Activated naive CD8-positive, alpha-beta T cell treated with anti-CD3 and anti-CD28 coated beads, Interleukin-2, amount 50 U/mL, for 24 hours (primary cell): ENCODE measurements at regions not wholly inside any gene's neighbourhood (a gene's known extent, or its start where the extent isn't known, plus 50 kb on each side); places are given as distances from the start of the nearest gene placed in this dataset.

Experiments used
- ATAC-seq: fragments of 150-1000 bp; cut with Tn5 transposase; one replicate; pipeline ENCODE4 v1.10.0; 2021
- DNase-seq: peaks from one replicate; pipeline ENCODE4 v3.0.0; 2021
- H3K27ac Mint-ChIP-seq: one replicate; pipeline ENCODE4 v1.8.0; 2021; ENCODE audit warnings: mild to moderate bottlenecking, mixed read lengths
- H3K27me3 Mint-ChIP-seq: one replicate; pipeline ENCODE4 v1.8.0; 2021; ENCODE audit warnings: mixed read lengths
- H3K36me3 Mint-ChIP-seq: one replicate; pipeline ENCODE4 v1.8.0; 2021; ENCODE audit warnings: low read depth, mixed read lengths
- H3K4me1 Mint-ChIP-seq: one replicate; pipeline ENCODE4 v1.8.0; 2021; ENCODE audit warnings: mixed read lengths
- H3K4me3 Mint-ChIP-seq: one replicate; pipeline ENCODE4 v1.8.0; 2021; ENCODE audit warnings: mild to moderate bottlenecking, moderate library complexity, mixed read lengths
- H3K9me3 Mint-ChIP-seq: one replicate; pipeline ENCODE4 v1.8.0; 2021; ENCODE audit warnings: mixed read lengths

DNA sequence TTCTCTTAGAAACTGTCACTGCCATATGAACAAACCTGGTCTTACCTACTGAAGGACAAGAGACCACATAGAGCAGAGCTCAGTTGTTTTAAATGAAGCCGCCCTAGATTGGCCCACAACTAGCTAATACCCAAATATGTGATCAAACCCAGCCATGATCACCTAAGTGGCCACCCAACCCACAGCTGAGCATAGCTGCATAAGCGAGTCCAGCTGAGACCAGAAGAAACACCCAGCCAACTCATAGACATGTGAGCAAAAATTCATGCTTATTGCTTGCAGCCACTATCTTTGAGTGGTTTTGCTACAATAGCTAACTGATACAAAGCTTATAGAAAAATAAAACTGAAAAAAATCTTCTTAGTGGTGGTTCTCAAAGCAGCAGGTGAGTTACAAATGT is 124.3 kb upstream of the CPNE4 start:
- Mint-ChIP-seq H3K27ac (no peak overlapping the region), H3K9me3 (no peaks in the 10 kb centered on the region)

DNA sequence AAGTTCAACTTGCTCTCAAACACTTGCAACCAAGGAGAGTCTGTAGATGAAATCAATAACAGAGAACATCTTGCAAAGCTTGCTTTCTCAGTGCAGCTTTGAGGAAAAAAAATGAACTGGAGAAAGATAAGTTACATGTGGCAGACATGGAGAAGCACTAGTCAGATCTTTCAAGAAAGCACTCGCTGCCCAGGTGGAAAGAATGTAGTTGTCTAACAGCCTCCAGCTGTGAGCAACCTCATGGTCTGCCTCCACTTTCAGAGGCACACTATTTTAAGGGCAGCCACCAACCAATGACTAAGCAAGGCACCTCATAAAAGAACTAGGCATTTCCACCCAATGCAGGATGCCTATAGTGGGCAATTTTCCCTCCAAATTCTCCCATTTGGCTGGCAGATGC is 125.4 kb upstream of the CPNE4 start:
- Mint-ChIP-seq H3K9me3 (no peaks in the 10 kb centered on the region), H3K4me1 (no peaks in the 10 kb centered on the region), H3K27ac (no peak overlapping the region), H3K4me3 (no peak overlapping the region), H3K36me3 (no peaks in the 10 kb centered on the region), H3K27me3 (peaks cover 8% of the 10 kb centered on the region)
- DNase-seq (no peak), ATAC-seq (no peak)

More for the DNA sequence above, 124.3 kb upstream of the CPNE4 start:
- H3K4me1 Mint-ChIP-seq, result no peaks in the 10 kb centered on the region
- DNase-seq (no peak), ATAC-seq (no peak)
- H3K27me3 Mint-ChIP-seq, result peaks cover 7% of the 10 kb centered on the region
- H3K4me3 Mint-ChIP-seq, result no peak overlapping the region
- no peaks in the 10 kb centered on the region for H3K36me3 Mint-ChIP-seq

DNA sequence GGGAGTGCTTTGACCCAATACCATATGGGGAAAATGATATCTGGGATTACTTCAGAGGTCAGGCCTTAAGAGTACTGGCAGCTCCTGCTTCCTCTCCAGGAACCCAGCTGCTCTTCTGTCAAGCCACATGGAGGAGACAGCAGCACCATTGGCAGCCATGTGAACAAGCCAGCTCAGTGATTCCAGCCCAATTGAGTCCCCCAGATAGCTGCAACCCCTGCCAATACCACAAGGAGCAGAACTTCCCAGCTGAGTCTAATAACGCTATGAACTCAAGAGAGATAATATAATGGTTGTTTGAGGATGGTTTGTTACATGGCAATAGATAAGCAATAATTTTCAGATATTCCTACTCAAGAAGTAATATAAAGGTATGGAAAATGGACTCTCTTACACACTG is 126.8 kb upstream of the CPNE4 start:
- H3K9me3 Mint-ChIP-seq, result no peaks in the 10 kb centered on the region
- ATAC-seq, result no peak
- no peak for DNase-seq
- H3K4me3 Mint-ChIP-seq, result no peak overlapping the region
- H3K36me3 Mint-ChIP-seq, result no peaks in the 10 kb centered on the region
- H3K27ac Mint-ChIP-seq, result no peak overlapping the region
- H3K4me1 Mint-ChIP-seq, result no peaks in the 10 kb centered on the region
- peaks cover 8% of the 10 kb centered on the region for H3K27me3 Mint-ChIP-seq

DNA sequence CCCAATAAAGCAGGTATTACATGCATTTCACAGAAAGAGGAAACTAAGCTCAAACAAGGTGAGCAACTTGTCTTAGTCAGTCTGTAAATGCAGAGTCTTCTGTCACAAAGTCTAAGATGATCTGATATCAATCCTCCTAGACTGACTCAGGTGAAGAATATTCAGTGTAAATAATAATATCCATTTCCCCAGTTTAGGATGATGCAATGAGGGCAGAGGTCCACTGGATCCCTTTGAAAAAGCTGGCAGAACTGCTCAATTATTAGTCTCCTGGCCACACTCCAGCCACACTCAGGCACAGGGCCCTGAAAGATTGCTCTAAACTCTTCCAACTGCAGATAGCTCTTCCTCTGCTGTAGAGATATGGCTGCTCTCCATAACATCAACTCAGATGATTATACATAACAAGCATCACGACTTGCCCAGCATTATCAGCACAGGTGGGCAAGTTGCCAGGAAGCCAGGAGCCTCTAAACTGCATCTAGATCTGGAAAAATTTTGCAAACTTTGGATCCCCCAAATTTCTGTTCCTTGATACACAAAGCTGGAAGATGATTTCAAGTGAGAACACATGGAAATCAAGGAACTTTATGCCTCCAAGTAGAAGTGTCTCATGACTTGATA is 129.8 kb upstream of the CPNE4 start:
- DNase-seq, result no peak
- Mint-ChIP-seq H3K27me3 (peaks cover 7% of the 10 kb centered on the region), H3K4me3 (no peak overlapping the region), H3K9me3 (no peaks in the 10 kb centered on the region), H3K36me3 (no peaks in the 10 kb centered on the region), H3K4me1 (no peaks in the 10 kb centered on the region), H3K27ac (no peak overlapping the region)
- no peak for ATAC-seq

DNA sequence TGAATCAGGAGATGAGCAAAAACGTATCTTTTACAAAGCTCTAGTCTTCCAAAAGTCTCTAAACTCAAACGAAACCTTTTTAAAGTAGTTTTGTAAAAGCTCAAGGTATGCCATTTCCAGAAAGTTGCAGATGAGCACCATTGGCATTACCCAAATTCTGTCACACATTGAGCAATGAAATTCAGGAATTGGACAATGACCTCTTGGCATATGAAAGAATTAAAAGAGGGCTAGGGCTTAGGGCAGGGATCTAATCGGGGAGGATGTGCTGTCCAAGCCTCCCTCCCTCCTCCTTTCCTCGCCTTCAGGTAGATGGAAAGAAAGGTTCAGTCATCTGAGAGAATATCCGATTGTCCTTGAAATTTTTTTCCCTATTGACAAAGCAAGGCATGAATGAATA is 133.1 kb upstream of the CPNE4 start:
- Mint-ChIP-seq H3K4me3 (no peak overlapping the region), H3K4me1 (no peaks in the 10 kb centered on the region), H3K36me3 (no peaks in the 10 kb centered on the region), H3K27me3 (peaks cover 7% of the 10 kb centered on the region), H3K9me3 (no peaks in the 10 kb centered on the region), H3K27ac (no peak overlapping the region)
- DNase-seq, result no peak
- ATAC-seq, result no peak

DNA sequence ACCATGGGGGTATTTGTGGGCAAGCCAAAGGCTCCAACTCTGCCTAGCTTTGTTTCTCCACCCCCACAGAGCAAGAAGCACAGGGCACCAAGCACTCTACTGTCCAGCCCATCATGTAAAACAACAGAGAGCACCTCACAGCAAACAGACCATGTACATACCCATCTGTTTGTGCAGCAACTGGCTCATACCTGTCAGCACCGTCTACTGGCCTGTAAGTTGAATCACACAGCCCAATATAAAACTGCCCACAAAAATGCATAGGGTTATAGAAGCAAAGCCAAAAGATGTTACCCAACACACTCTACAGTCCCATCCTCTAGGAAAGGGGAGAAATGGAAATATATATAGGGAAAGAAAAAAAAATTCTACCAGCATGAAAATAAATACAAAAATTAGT is 139.7 kb upstream of the CPNE4 start:
- no peaks in the 10 kb centered on the region for H3K4me1 Mint-ChIP-seq
- no peak for ATAC-seq
- H3K4me3 Mint-ChIP-seq, result no peak overlapping the region
- H3K9me3 Mint-ChIP-seq, result no peaks in the 10 kb centered on the region
- no peaks in the 10 kb centered on the region for H3K36me3 Mint-ChIP-seq
- H3K27me3 Mint-ChIP-seq, result peaks cover 1% of the 10 kb centered on the region
- no peak overlapping the region for H3K27ac Mint-ChIP-seq
- DNase-seq, result no peak

DNA sequence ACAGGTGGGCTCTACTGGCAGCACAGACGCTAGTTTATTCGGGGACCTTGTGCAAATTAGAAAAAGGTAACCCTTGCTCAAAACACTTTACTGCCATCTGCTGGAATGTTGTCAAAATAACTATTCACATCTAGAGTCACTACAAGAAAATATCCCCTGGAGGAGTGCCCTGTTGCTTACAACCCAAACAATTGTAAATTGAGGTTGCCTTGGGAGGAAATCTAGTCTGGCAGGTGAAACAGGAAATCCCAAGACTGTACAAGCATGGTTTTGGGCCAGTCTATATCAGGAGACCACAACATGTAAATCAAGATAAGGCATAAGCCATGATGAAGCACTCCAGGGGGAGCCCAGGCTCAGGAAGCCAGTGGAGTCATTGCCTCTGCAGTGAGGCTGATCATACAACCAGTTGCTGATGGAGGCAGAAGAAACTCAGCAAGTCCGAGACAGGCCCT is 136.8 kb upstream of the ACP3 start:
- ATAC-seq (no peak), DNase-seq (no peak)
- Mint-ChIP-seq H3K36me3 (no peaks in the 10 kb centered on the region), H3K27me3 (no peaks in the 10 kb centered on the region), H3K9me3 (no peaks in the 10 kb centered on the region), H3K27ac (no peak overlapping the region), H3K4me1 (peaks cover 2% of the 10 kb centered on the region), H3K4me3 (no peak overlapping the region)

DNA sequence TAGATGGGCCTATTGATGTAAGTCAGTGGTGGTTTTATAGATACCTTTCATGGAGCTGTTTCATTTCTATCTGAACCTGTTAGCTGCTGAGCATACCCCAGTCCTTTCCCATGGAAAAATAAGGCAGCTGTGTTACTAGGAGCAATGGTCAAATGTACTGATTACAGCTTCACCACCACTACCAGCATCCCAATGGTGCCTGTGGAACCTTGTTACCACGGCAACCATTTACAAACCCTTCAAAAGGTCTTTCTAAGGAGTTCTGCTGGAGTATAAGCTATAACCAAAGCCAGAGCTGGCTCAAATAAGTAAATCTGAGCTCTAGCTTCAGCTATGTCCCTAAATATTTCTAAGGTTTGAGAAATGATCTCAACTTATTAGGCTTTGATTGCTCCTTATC is 133.4 kb upstream of the ACP3 start:
- no peaks in the 10 kb centered on the region for H3K9me3 Mint-ChIP-seq
- DNase-seq, result no peak
- no peak overlapping the region for H3K4me3 Mint-ChIP-seq
- no peaks in the 10 kb centered on the region for H3K36me3 Mint-ChIP-seq
- peaks cover 2% of the 10 kb centered on the region for H3K4me1 Mint-ChIP-seq
- ATAC-seq, result no peak
- no peak overlapping the region for H3K27ac Mint-ChIP-seq
- H3K27me3 Mint-ChIP-seq, result no peaks in the 10 kb centered on the region

DNA sequence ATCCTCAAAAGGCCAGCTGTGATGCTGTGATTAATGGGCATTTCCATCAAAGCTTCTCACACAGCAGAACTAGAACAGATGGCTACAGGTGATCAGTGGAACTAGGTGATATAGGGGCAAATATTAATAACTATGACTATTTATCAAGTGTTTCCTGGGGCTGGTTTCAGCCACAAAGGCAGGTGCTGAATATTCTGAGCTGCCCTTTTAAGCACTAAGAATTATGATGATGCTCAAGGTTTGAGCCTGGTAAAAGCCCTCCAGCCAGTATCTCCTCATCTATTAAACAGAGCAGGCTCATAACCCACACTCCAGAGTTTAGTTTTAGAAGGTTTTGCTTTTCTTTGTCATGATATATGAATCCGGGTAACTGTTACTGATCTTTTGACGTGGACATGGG is 129.5 kb upstream of the ACP3 start:
- ATAC-seq (no peak), DNase-seq (no peak)
- Mint-ChIP-seq H3K27ac (no peak overlapping the region), H3K4me3 (no peak overlapping the region), H3K4me1 (no peaks in the 10 kb centered on the region), H3K27me3 (peaks cover 7% of the 10 kb centered on the region), H3K36me3 (no peaks in the 10 kb centered on the region), H3K9me3 (no peaks in the 10 kb centered on the region)

DNA sequence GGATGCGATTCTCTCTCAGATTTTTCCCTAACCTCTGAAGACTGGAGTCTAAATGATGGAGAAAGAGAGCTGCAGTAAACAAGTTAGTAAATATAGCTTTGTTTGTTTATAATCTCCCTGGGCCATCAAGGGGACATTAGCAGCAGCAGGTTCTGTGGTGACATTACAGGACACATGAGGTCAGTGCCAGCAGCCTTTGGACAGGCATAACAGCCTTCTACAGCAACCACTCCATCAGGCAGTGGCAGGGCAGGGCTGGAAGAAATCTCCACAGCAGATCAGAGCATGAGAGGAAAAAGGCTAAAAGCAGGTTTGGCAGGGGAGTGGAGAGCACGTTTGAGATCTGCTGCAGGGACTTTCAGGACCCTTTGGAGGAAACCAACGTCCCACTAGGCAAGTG is 127.6 kb upstream of the ACP3 start:
- H3K9me3 Mint-ChIP-seq, result no peaks in the 10 kb centered on the region
- H3K4me1 Mint-ChIP-seq, result no peaks in the 10 kb centered on the region

DNA sequence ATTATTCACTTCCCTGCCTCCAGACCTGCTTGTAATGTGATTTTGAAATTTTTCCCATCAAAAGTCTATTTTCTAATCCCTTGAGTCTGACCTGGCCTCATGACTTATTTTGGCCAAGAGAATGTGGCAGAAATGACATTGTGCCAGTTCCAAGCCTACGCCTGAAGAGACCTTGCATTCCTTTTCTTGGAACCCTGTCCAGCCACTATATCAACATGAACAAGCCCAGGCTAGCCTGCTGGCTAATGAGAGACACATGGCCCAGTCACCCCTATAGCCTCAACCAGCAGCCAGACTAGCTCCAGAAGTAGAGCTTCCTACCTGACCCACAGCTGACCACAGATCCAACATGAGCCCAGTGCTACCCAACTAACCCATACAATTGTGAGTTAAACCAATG is 121.1 kb upstream of the ACP3 start:
- Mint-ChIP-seq H3K4me1 (no peaks in the 10 kb centered on the region), H3K4me3 (no peak overlapping the region), H3K27ac (no peak overlapping the region), H3K27me3 (peaks cover 6% of the 10 kb centered on the region), H3K9me3 (no peaks in the 10 kb centered on the region), H3K36me3 (no peaks in the 10 kb centered on the region)
- DNase-seq, result no peak
- no peak for ATAC-seq

More for the DNA sequence above, 127.6 kb upstream of the ACP3 start:
- DNase-seq (no peak), ATAC-seq (no peak)
- Mint-ChIP-seq H3K27me3 (peaks cover 7% of the 10 kb centered on the region), H3K4me3 (no peak overlapping the region), H3K27ac (no peak overlapping the region), H3K36me3 (no peaks in the 10 kb centered on the region)

DNA sequence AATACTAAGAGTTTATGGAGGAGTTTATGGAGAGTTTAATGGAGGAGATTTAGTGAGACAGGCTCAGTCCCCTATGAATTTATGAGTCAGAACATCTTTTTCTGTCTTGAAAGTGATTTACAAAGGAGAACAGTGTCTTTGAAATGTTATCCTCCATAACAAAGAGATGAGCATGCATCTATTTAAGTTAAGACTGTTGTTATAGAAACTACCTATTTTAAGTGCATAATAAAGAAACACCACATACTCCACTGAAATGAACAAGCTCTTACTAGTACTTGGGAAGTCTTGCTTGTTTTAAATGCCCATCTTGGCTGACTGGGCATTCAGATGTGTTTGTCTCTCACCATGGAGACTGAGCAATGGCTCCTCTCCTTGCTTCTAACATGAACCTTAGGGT is 118.7 kb upstream of the ACP3 start:
- H3K36me3 Mint-ChIP-seq, result no peaks in the 10 kb centered on the region
- no peaks in the 10 kb centered on the region for H3K9me3 Mint-ChIP-seq
- H3K4me1 Mint-ChIP-seq, result no peaks in the 10 kb centered on the region
- peaks cover 4% of the 10 kb centered on the region for H3K27me3 Mint-ChIP-seq
- DNase-seq, result no peak
- no peak overlapping the region for H3K27ac Mint-ChIP-seq
- no peak for ATAC-seq
- H3K4me3 Mint-ChIP-seq, result no peak overlapping the region

DNA sequence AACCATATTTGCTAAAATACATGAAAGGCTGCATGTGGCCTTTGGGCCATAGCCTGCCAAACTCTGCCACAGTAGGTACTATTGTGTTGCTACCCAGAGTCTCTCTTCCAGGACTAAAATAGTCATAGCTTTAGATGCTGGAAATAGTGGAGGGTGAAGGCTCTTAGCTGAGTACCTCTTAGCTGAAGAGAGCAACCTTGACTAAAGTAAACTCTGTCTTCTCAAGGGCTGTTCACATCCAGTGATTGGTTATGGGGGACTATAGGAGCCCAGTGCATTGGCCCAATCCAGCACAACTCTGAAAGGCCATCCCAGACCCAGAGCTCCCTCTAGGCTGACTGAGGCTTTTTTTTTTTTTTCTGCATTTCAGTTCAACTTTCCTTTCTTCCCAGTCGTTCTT is 117.8 kb upstream of the ACP3 start:
- no peak for ATAC-seq
- H3K36me3 Mint-ChIP-seq, result no peaks in the 10 kb centered on the region
- H3K27me3 Mint-ChIP-seq, result peaks cover 4% of the 10 kb centered on the region

DNA sequence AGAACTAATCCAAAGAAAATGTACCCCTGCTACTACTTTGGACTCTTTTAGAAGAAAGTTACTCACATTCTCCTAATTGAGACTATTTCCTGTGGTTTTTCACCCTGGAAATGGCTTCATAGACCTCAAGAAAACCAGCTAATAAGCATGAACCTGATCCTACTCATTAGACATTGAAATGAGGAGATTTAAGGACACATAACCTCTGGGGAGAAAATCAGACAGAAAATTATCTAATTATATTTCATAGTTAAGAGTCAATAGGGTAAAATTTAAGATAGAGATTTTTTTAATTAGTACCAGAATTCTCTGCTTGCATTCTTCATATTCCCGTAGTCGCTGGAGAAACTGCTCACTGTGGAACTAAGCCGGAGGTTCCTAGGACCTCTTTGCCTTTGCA is 114.6 kb upstream of the ACP3 start:
- no peak overlapping the region for H3K4me3 Mint-ChIP-seq
- no peak for DNase-seq
- no peak overlapping the region for H3K27ac Mint-ChIP-seq
- no peaks in the 10 kb centered on the region for H3K36me3 Mint-ChIP-seq
- H3K4me1 Mint-ChIP-seq, result no peaks in the 10 kb centered on the region
- peaks cover 2% of the 10 kb centered on the region for H3K27me3 Mint-ChIP-seq
- no peaks in the 10 kb centered on the region for H3K9me3 Mint-ChIP-seq
- ATAC-seq, result no peak

More for the DNA sequence above, 117.8 kb upstream of the ACP3 start:
- no peaks in the 10 kb centered on the region for H3K4me1 Mint-ChIP-seq
- DNase-seq, result no peak
- no peaks in the 10 kb centered on the region for H3K9me3 Mint-ChIP-seq
- no peak overlapping the region for H3K4me3 Mint-ChIP-seq
- H3K27ac Mint-ChIP-seq, result no peak overlapping the region

DNA sequence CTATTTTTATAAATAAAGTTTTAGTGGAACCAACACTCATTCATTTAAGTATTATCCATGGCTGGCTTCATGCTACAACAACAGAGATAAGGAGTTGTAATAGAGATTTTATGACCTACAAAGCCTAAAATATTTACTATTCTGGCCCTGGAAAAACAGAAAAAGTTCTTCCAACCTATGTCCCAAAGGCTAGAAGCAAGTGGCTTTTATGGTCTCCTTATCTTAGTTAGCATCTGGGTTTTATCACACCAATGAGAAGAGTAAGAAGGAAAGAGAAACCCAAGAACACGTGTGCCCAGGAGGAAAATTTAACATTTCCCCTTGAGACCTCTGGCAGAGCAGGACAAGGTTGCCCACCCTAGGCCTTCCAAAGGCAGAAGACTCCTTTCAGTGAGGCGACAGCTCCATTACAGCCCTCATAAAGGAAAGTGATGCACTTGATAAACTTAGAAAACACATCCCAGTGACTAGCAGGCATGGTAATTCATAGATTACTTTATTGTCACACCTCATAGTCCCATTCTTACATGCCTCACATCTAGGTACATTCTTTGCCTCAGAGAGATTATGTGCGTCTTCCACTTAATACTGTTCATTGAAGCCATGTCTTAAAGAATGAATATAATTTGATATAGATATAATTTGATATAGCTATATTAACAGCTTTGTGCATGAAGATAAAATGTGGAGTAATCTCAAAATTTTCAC is 113.2 kb upstream of the ACP3 start:
- Mint-ChIP-seq H3K9me3 (no peaks in the 10 kb centered on the region), H3K36me3 (no peaks in the 10 kb centered on the region), H3K27me3 (peaks cover 2% of the 10 kb centered on the region), H3K4me1 (no peaks in the 10 kb centered on the region), H3K4me3 (no peak overlapping the region), H3K27ac (no peak overlapping the region)
- ATAC-seq, result no peak
- DNase-seq, result no peak
